ENCODE measurements at regions not wholly inside any gene's neighbourhood (a gene's known extent, or its start where the extent isn't known, plus 50 kb on each side); places are given as distances from the start of the nearest gene placed in this dataset.

- Histone ChIP-seq H3K79me2 (ENCODE audit: low read length) (no peaks in the 10 kb centered on the region), H4K20me1 (ENCODE audit: low read length) (no peaks in the 10 kb centered on the region), H3K4me1 (ENCODE audit: insufficient read depth, low read length) (no peaks in the 10 kb centered on the region), H3K36me3 (ENCODE audit: low read depth, low read length) (no peaks in the 10 kb centered on the region), H3K4me2 (ENCODE audit: low read length) (no peak overlapping the region), H3K9me2 (replicated peaks; ENCODE audit: low read length) (no peaks in the 10 kb centered on the region), H3K27ac (ENCODE audit: low read length) (no peak overlapping the region), H3F3A (ENCODE audit: low read length, unreplicated experiment) (no peaks in the 10 kb centered on the region), H2AFZ (ENCODE audit: low read length) (no peak overlapping the region), H3K9ac (ENCODE audit: low read length) (no peak overlapping the region), H3K27me3 (ENCODE audit: low read length) (peaks cover 28% of the 10 kb centered on the region), H3K9me3 (ENCODE audit: low read length) (no peaks in the 10 kb centered on the region), H3K4me3 (ENCODE audit: low read length) (no peak overlapping the region)
- DNase-seq (no peak), ATAC-seq (no peak)
- POLR2A ChIA-PET (ENCODE audit: unreplicated experiment) = no interaction called here
- no peak for TF ChIP-seq CTCF (conservative IDR thresholded peaks at IDR 0.05; ENCODE audit: low read depth, low read length)
- TF ChIP-seq EZH2phosphoT487 (IDR thresholded peaks at IDR 0.05; ENCODE audit: borderline replicate concordance, low read length) = no peak
- TF ChIP-seq EZH2 (IDR thresholded peaks at IDR 0.05; ENCODE audit: low read length, unreplicated experiment) = no peak
- CTCF ChIA-PET = no interaction called here
- intact Hi-C loops (cut with micrococcal nuclease) = no loop called here
- no TSS peak for BruUV-seq (replicated peaks)
These were observed 128.3 kb upstream of the MKI67 start for GRCh38 chr10:128254476-128254875.

- H3K4me2 ChIP-seq (ENCODE audit: low read length) = no peak overlapping the region
- H3K79me2 ChIP-seq (ENCODE audit: low read length) = no peaks in the 10 kb centered on the region
- ChIA-PET CTCF (no interaction called here), POLR2A (ENCODE audit: unreplicated experiment) (no interaction called here)
- no peak for DNase-seq
- H4K20me1 ChIP-seq (ENCODE audit: low read length) = no peaks in the 10 kb centered on the region
- H3F3A ChIP-seq (ENCODE audit: low read length, unreplicated experiment) = no peaks in the 10 kb centered on the region
- H3K9me3 ChIP-seq (ENCODE audit: low read length) = no peaks in the 10 kb centered on the region
- H3K9ac ChIP-seq (ENCODE audit: low read length) = no peak overlapping the region
- H3K27me3 ChIP-seq (ENCODE audit: low read length) = peaks cover 14% of the 10 kb centered on the region
- ATAC-seq = no peak
- no TSS peak for BruUV-seq (replicated peaks)
- H3K27ac ChIP-seq (ENCODE audit: low read length) = no peak overlapping the region
- intact Hi-C loops (cut with micrococcal nuclease) = no loop called here
- no peaks in the 10 kb centered on the region for H3K4me1 ChIP-seq (ENCODE audit: insufficient read depth, low read length)
- no peaks in the 10 kb centered on the region for H3K9me2 ChIP-seq (replicated peaks; ENCODE audit: low read length)
- H3K4me3 ChIP-seq (ENCODE audit: low read length) = no peak overlapping the region
- no peak overlapping the region for H2AFZ ChIP-seq (ENCODE audit: low read length)
- H3K36me3 ChIP-seq (ENCODE audit: low read depth, low read length) = no peaks in the 10 kb centered on the region
- TF ChIP-seq CTCF (conservative IDR thresholded peaks at IDR 0.05; ENCODE audit: low read depth, low read length) (no peak), EZH2 (IDR thresholded peaks at IDR 0.05; ENCODE audit: low read length, unreplicated experiment) (no peak), EZH2phosphoT487 (IDR thresholded peaks at IDR 0.05; ENCODE audit: borderline replicate concordance, low read length) (no peak)
These were observed 131.2 kb upstream of the MKI67 start for GRCh38 chr10:128257428-128257827.

- H3K79me2 ChIP-seq (ENCODE audit: low read length) = no peaks in the 10 kb centered on the region
- no peak overlapping the region for H2AFZ ChIP-seq (ENCODE audit: low read length)
- intact Hi-C loops (cut with micrococcal nuclease) = no loop called here
- H3K27ac ChIP-seq (ENCODE audit: low read length) = no peak overlapping the region
- H3K9me2 ChIP-seq (replicated peaks; ENCODE audit: low read length) = no peaks in the 10 kb centered on the region
- H3K4me3 ChIP-seq (ENCODE audit: low read length) = no peak overlapping the region
- POLR2A ChIA-PET (ENCODE audit: unreplicated experiment) = no interaction called here
- CTCF ChIA-PET = no interaction called here
- no peaks in the 10 kb centered on the region for H4K20me1 ChIP-seq (ENCODE audit: low read length)
- no TSS peak for BruUV-seq (replicated peaks)
- ATAC-seq (no peak), DNase-seq (no peak)
- TF ChIP-seq EZH2 (IDR thresholded peaks at IDR 0.05; ENCODE audit: low read length, unreplicated experiment) = no peak
- no peak for TF ChIP-seq EZH2phosphoT487 (IDR thresholded peaks at IDR 0.05; ENCODE audit: borderline replicate concordance, low read length)
- TF ChIP-seq CTCF (conservative IDR thresholded peaks at IDR 0.05; ENCODE audit: low read depth, low read length) = no peak
- H3K4me1 ChIP-seq (ENCODE audit: insufficient read depth, low read length) = no peaks in the 10 kb centered on the region
- no peak overlapping the region for H3K9ac ChIP-seq (ENCODE audit: low read length)
- no peaks in the 10 kb centered on the region for H3K9me3 ChIP-seq (ENCODE audit: low read length)
- H3K36me3 ChIP-seq (ENCODE audit: low read depth, low read length) = no peaks in the 10 kb centered on the region
- no peak overlapping the region for H3K4me2 ChIP-seq (ENCODE audit: low read length)
- H3K27me3 ChIP-seq (ENCODE audit: low read length) = peaks cover 5% of the 10 kb centered on the region; the same call in 1 of the 2 replicates
- H3F3A ChIP-seq (ENCODE audit: low read length, unreplicated experiment) = no peaks in the 10 kb centered on the region
These were observed 132.3 kb upstream of the MKI67 start for GRCh38 chr10:128258421-128258976.

All from PC-3 (cell line).